ENCODE measurements at regions not wholly inside any gene's neighbourhood (a gene's known extent, or its start where the extent isn't known, plus 50 kb on each side); places are given as distances from the start of the nearest gene placed in this dataset.
"Not testable (repeated sequence)": the region's sequence is repeated elsewhere in the genome, so short reads cannot be mapped to it uniquely, and the experiment has no call there.

GRCh38 chr14:45679853-45680252 lies 426.9 kb upstream of the MIS18BP1 start:
- no peak for DNase-seq
- peaks cover 9% of the 10 kb centered on the region for H3K9me3 Mint-ChIP-seq

GRCh38 chr14:45678163-45678562 lies 425.2 kb upstream of the MIS18BP1 start:
- Mint-ChIP-seq H3K36me3 (ENCODE audit: low read depth) (no peaks in the 10 kb centered on the region), H3K4me1 (no peaks in the 10 kb centered on the region), H3K27ac (no peak overlapping the region), H3K4me3 (no peak overlapping the region), H3K27me3 (no peaks in the 10 kb centered on the region), H3K9me3 (peaks cover 6% of the 10 kb centered on the region)
- no peak for ATAC-seq
- DNase-seq: no peak

More at GRCh38 chr14:45679853-45680252, 426.9 kb upstream of the MIS18BP1 start:
- Mint-ChIP-seq H3K27me3 (no peaks in the 10 kb centered on the region), H3K4me3 (no peak overlapping the region), H3K4me1 (no peaks in the 10 kb centered on the region), H3K36me3 (ENCODE audit: low read depth) (no peaks in the 10 kb centered on the region), H3K27ac (no peak overlapping the region)
- ATAC-seq: no peak

DNA sequence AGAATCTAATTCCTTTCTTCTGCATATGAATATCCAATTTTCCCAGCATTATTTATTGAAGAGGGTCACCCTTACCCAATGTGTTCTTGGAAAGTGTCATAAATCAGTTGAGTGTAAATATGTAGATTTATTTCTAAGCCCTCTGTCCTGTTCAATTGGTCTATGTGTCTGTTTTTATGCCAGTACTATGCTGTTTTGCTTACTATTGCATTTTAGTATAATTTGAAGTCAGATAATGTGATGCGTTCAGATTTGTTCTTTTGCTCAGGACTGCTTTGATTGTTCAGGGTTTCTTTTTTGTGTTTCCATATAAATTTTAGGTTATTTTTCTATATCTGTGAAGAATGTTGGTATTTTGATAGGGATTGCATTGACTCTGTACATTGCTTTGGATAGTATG lies 420.4 kb upstream of the MIS18BP1 start:
- no peaks in the 10 kb centered on the region for H3K27me3 Mint-ChIP-seq
- no peak overlapping the region for H3K4me3 Mint-ChIP-seq
- H3K9me3 Mint-ChIP-seq: no peaks in the 10 kb centered on the region
- no peak overlapping the region for H3K27ac Mint-ChIP-seq
- H3K36me3 Mint-ChIP-seq (ENCODE audit: low read depth): no peaks in the 10 kb centered on the region
- DNase-seq (no peak), ATAC-seq (no peak)
- no peaks in the 10 kb centered on the region for H3K4me1 Mint-ChIP-seq

DNA sequence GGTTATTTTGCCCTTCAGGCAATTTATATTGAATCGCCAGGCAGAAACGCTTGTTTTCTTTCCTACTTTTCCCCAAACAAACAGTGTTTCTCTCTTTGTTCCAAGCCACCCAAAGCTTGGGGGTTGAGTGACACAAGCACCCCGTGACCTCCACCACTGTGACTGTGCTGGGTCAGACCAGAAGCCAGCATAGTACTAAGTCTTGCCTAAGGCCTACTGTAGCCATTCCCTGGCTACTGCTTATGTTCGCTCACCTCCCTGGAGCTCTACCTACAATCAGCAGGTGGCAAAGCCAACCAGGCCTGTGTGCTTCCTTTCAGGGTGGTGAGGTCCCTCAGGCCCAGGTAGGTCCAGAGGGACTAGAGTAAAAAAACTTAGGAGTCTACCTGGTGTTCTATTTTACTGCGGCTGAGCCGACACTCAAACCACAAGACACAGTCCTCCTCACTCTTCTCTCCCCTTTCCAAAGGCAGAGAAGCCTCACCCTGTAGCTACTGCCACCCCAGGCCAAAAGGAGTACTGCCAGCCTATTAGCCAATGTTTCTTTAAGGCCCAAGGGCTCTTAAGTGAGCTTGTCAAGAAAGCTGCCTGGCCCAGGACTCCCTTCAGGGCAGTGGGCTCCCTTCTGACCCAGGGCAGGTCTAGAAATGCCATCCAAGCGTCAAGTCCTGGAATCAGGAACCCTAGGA lies 411.8 kb upstream of the MIS18BP1 start:
- H3K36me3 Mint-ChIP-seq (ENCODE audit: low read depth): peaks cover 1% of the 10 kb centered on the region
- no peak overlapping the region for H3K4me3 Mint-ChIP-seq
- ATAC-seq: no peak
- no peaks in the 10 kb centered on the region for H3K4me1 Mint-ChIP-seq
- peaks cover 30% of the 10 kb centered on the region for H3K9me3 Mint-ChIP-seq
- H3K27me3 Mint-ChIP-seq: no peaks in the 10 kb centered on the region
- no peak for DNase-seq
- no peak overlapping the region for H3K27ac Mint-ChIP-seq

DNA sequence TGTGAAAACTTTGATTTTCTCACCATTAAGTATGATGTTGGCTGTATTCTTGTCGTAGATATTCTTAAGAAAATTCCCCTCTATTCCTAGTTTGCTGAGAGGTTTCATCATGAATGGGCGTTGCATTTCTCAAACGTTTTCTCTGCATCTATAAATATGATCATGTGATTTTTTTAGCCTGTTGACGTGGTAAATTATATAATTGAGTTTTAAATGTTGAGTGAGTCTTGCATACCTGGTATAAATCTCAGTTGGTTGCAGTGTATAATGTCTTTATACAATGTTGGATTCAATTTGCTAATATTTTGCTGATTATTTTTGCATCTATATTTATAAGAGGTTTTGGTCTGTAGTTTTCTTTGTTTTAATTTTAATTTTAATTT lies 405.9 kb upstream of the MIS18BP1 start:
- H3K9me3 Mint-ChIP-seq: peaks cover 31% of the 10 kb centered on the region
- no peak for DNase-seq
- no peak for ATAC-seq
- no peak overlapping the region for H3K27ac Mint-ChIP-seq
- H3K27me3 Mint-ChIP-seq: no peaks in the 10 kb centered on the region
- H3K4me3 Mint-ChIP-seq: no peak overlapping the region
- H3K4me1 Mint-ChIP-seq: no peaks in the 10 kb centered on the region
- no peaks in the 10 kb centered on the region for H3K36me3 Mint-ChIP-seq (ENCODE audit: low read depth)

DNA sequence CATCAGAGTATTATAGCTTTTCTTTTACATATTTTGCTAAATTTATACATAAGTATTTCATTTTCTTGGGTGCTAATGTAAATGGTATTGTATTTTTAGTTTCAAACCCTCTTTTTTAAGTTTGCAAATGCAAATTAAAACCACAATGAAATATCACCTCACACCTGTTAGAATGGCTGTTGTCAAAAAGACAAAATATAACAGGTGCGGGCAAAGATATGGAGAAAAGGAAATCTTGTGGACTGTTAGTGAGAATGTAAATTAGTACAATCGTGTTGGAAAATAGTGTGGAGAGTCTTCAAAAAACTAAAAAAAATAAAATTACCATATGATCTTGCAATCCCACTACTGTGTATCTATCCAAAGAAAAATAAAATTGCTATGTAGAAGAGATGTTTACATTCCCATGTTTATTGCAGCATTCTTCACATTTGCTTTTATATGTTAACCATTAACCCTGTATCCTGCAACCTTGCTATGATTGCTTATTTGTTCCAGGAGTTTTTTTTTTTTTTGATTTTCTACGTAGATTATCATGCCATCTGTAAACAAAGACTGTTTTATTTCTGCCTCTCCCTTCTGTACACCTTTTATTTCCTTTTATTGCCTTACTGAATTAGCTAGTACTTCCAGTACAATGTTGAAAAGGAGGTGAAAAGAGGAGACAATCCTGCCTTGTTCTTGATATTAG lies 405.4 kb upstream of the MIS18BP1 start:
- no peak overlapping the region for H3K27ac Mint-ChIP-seq
- no peaks in the 10 kb centered on the region for H3K27me3 Mint-ChIP-seq
- H3K9me3 Mint-ChIP-seq: peaks cover 29% of the 10 kb centered on the region
- no peak overlapping the region for H3K4me3 Mint-ChIP-seq
- ATAC-seq (no peak), DNase-seq (no peak)
- H3K36me3 Mint-ChIP-seq (ENCODE audit: low read depth): no peaks in the 10 kb centered on the region
- no peaks in the 10 kb centered on the region for H3K4me1 Mint-ChIP-seq

- ATAC-seq: no peak
- no peak overlapping the region for H3K4me3 Mint-ChIP-seq
- DNase-seq: no peak
- H3K27me3 Mint-ChIP-seq: no peaks in the 10 kb centered on the region
- H3K4me1 Mint-ChIP-seq: no peaks in the 10 kb centered on the region
- no peak overlapping the region for H3K27ac Mint-ChIP-seq
- H3K9me3 Mint-ChIP-seq: peaks cover 22% of the 10 kb centered on the region
- H3K36me3 Mint-ChIP-seq (ENCODE audit: low read depth): no peaks in the 10 kb centered on the region
Measured at GRCh38 chr14:45651890-45652289, 398.9 kb upstream of the MIS18BP1 start.

DNA sequence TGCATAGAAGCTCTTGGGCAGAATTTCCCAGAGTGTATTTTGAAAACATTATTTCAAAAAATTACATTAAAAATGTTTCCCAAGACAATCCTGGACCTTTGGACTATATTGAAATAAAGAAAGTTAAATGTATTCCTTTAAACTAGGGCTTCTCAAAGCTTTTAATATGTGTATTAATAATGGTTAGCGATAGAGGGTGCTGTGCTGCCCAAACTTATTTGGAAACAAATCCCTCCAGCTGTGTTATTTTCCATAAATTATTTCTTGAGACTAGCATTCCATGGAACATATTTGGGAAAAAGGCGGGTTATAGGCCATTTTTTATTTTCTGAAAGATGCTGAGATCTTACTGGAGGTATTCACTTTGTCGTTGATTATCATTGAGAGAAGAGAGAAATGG lies 397.8 kb upstream of the MIS18BP1 start:
- Mint-ChIP-seq H3K27me3 (no peaks in the 10 kb centered on the region), H3K4me3 (no peak overlapping the region), H3K27ac (no peak overlapping the region), H3K9me3 (peaks cover 21% of the 10 kb centered on the region), H3K4me1 (no peaks in the 10 kb centered on the region), H3K36me3 (ENCODE audit: low read depth) (no peaks in the 10 kb centered on the region)
- no peak for ATAC-seq
- no peak for DNase-seq

GRCh38 chr14:45649051-45649450 lies 396.0 kb upstream of the MIS18BP1 start:
- H3K27me3 Mint-ChIP-seq: no peaks in the 10 kb centered on the region
- no peaks in the 10 kb centered on the region for H3K4me1 Mint-ChIP-seq
- DNase-seq: no peak
- no peak overlapping the region for H3K4me3 Mint-ChIP-seq
- H3K9me3 Mint-ChIP-seq: peaks cover 12% of the 10 kb centered on the region
- no peaks in the 10 kb centered on the region for H3K36me3 Mint-ChIP-seq (ENCODE audit: low read depth)
- H3K27ac Mint-ChIP-seq: no peak overlapping the region
- ATAC-seq: no peak

DNA sequence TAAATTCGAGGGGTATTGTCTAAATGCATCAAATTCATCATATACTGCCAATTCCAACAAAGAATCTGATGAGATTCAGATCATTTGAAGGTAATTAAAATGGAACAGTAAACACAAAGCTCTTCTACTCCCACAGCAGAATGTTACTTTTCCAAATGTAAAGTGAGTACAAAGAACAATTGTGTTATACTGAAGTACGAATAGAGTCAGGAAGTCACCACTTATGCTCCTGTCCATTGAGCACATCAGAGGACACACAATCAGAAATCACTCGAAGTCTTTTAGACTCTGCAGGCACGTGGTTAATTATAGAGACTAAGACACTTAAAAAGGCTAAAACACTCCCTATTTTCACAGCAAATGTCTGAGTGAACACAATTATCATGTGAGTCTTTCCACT lies 388.5 kb upstream of the MIS18BP1 start:
- Mint-ChIP-seq H3K27me3 (no peaks in the 10 kb centered on the region), H3K9me3 (no peaks in the 10 kb centered on the region), H3K36me3 (ENCODE audit: low read depth) (no peaks in the 10 kb centered on the region), H3K27ac (no peak overlapping the region), H3K4me3 (no peak overlapping the region), H3K4me1 (no peaks in the 10 kb centered on the region)
- DNase-seq (no peak), ATAC-seq (no peak)

GRCh38 chr14:45634651-45635441 lies 381.8 kb upstream of the MIS18BP1 start:
- not testable (repeated sequence) for ATAC-seq; H3K9me3 Mint-ChIP-seq; H3K4me3 Mint-ChIP-seq; H3K4me1 Mint-ChIP-seq; H3K27ac Mint-ChIP-seq; DNase-seq; H3K27me3 Mint-ChIP-seq; H3K36me3 Mint-ChIP-seq (ENCODE audit: low read depth)

DNA sequence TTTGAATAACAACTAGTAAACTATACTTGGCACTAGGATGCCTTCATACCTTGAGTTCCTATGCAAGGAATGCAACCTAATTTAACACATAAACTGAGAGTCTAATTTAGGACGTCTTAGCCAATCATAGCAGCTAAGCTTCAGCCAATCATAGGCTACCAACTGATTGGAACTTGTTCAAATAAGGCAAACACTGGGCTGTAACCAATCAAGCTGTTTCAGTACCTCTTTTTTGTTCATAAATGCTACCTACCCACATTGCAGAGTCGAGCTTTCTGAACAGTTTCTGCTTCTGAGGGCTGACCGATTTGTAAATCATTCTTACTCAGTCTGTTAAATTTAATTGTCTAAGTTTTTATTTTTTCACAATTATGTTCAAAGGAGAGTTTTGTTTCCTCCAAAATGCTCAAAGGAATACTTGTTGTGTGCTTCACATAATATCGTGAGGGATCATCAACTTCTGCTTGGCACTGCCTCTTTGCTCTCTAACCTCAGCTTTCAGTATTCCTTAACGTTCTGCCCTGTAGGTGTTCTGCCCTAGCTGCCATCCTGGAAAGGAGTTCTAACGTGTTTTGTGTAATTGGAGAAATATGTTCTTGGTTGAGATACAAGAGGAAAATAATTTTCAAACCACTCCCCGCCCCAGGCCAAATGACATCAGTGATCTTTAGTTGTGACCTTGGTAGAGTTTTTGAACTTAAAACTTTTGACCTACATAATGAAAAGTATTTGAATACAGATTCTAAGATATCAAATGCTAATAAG lies 380.4 kb upstream of the MIS18BP1 start:
- Mint-ChIP-seq H3K27ac (no peak overlapping the region), H3K27me3 (no peaks in the 10 kb centered on the region), H3K4me1 (no peaks in the 10 kb centered on the region), H3K4me3 (no peak overlapping the region), H3K9me3 (peaks cover 8% of the 10 kb centered on the region), H3K36me3 (ENCODE audit: low read depth) (no peaks in the 10 kb centered on the region)
- ATAC-seq: no peak
- DNase-seq: no peak

- no peaks in the 10 kb centered on the region for H3K36me3 Mint-ChIP-seq (ENCODE audit: low read depth)
- H3K4me1 Mint-ChIP-seq: no peaks in the 10 kb centered on the region
- no peak overlapping the region for H3K4me3 Mint-ChIP-seq
- ATAC-seq: no peak
- no peak for DNase-seq
- H3K27ac Mint-ChIP-seq: no peak overlapping the region
- H3K27me3 Mint-ChIP-seq: no peaks in the 10 kb centered on the region
- H3K9me3 Mint-ChIP-seq: peaks cover 20% of the 10 kb centered on the region
Measured at GRCh38 chr14:45621731-45622130, 368.7 kb upstream of the MIS18BP1 start.

DNA sequence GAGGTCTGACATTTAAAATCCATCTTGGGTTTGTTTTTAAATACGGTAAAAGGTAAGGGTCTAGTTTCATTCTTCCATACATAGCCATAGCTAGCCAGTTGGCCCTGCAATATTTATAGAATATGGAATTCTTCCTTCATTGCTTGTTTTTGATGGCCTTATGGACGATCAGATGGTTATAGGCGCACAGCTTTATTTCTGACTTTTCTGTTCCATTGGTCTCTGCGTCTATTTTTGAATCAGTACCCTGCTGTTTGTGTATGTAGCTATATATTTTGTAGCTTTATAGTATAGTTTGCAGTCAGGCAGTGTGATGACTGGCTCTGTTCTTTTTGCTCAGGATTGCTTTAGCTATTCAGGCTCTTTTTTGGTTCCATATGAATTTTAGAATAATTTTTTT lies 366.8 kb upstream of the MIS18BP1 start:
- H3K4me3 Mint-ChIP-seq: no peak overlapping the region

More for the DNA sequence above, 366.8 kb upstream of the MIS18BP1 start:
- Mint-ChIP-seq H3K27me3 (no peaks in the 10 kb centered on the region), H3K36me3 (ENCODE audit: low read depth) (no peaks in the 10 kb centered on the region), H3K4me1 (no peaks in the 10 kb centered on the region), H3K9me3 (peaks cover 9% of the 10 kb centered on the region), H3K27ac (no peak overlapping the region)
- no peak for ATAC-seq
- DNase-seq: no peak
